Ishikawa (cell line): ENCODE measurements at regions not wholly inside any gene's neighbourhood (a gene's known extent, or its start where the extent isn't known, plus 50 kb on each side); places are given as distances from the start of the nearest gene placed in this dataset.

Source experiments
- CEBPB ChIP-seq: IDR thresholded peaks from 2 replicates; pipeline ENCODE4 v1.6.1; 2012
- FOXM1 ChIP-seq: IDR thresholded peaks from 2 replicates; pipeline ENCODE4 v1.6.1; 2012; ENCODE audit warnings: low read depth, borderline replicate concordance
- MAX ChIP-seq: IDR thresholded peaks from 2 replicates; pipeline ENCODE4 v1.6.1; 2012
- NFIC ChIP-seq: IDR thresholded peaks from 2 replicates; pipeline ENCODE4 v1.6.1; 2012
- RAD21 ChIP-seq: IDR thresholded peaks from 2 replicates; pipeline ENCODE4 v1.6.1; 2012; ENCODE audit warnings: low read depth
- YY1 ChIP-seq: IDR thresholded peaks from 2 replicates; pipeline ENCODE4 v1.6.1; 2012; ENCODE audit warnings: low read depth

DNA sequence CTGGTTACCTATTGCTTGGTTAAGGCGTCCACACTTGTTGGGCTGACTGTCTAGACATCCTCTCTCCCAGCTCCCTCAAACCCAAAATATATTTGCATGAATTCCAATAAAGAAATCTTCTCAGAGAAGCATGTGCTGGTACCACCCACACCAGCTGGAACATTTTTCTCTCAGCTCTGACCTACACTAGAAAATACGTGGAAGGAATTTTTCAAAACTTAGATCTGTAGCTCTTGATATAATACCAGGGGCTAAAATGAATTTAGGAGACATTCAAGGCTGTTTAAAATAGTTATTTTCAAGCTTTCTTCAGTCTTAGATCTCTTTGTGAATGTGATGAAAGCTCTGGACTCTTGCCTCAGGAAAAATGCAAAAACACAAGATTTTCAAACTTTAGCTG is 590.4 kb downstream of the PDCD6IP start:
- no peak for TF ChIP-seq NFIC
- TF ChIP-seq CEBPB = no peak
- TF ChIP-seq YY1 = no peak
- no peak for TF ChIP-seq FOXM1
- no peak for TF ChIP-seq RAD21
- no peak for TF ChIP-seq MAX
